Fibroblast of the aortic adventitia (primary cell): ENCODE measurements at regions not wholly inside any gene's neighbourhood (a gene's known extent, or its start where the extent isn't known, plus 50 kb on each side); places are given as distances from the start of the nearest gene placed in this dataset.

Experiments
- DNase-seq: peaks from one replicate; pipeline ENCODE4 v3.0.0-alpha.2; 2010; ENCODE audit warnings: low read depth
- H3K4me3 ChIP-seq: 2 replicates; pipeline ENCODE4 v1.5.1; 2011; ENCODE audit warnings: low read depth, mild to moderate bottlenecking, control low read depth, low read length, moderate library complexity
- TF ChIP-seq, protein P1 (sequence below): IDR thresholded peaks from 2 replicates; pipeline ENCODE4 v1.5.1; 2011; ENCODE audit warnings: mild to moderate bottlenecking, low read length, control low read depth, inconsistent platforms; ENCODE audit not compliant: insufficient read depth

DNA sequence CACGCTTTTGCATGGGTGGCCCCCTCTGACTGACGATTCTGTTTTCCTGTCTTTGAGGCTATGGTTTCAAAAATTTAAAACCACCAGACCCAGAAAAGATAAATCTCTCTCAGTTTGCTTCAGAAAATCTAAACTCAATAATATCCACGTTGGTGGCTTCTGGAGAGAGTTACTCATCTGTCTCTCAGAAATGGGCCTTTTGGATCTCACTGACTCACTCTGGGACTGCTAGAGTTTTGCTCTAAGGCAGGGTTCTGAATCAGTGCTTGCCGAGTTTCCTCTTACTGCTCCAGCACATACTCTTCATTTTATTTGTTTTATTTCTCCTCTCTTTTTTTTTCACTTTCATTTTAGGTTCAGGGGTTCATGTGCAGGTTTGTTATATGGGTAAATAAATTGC, 305.7 kb downstream of the BLID start:
- TF ChIP-seq, protein P1, sequence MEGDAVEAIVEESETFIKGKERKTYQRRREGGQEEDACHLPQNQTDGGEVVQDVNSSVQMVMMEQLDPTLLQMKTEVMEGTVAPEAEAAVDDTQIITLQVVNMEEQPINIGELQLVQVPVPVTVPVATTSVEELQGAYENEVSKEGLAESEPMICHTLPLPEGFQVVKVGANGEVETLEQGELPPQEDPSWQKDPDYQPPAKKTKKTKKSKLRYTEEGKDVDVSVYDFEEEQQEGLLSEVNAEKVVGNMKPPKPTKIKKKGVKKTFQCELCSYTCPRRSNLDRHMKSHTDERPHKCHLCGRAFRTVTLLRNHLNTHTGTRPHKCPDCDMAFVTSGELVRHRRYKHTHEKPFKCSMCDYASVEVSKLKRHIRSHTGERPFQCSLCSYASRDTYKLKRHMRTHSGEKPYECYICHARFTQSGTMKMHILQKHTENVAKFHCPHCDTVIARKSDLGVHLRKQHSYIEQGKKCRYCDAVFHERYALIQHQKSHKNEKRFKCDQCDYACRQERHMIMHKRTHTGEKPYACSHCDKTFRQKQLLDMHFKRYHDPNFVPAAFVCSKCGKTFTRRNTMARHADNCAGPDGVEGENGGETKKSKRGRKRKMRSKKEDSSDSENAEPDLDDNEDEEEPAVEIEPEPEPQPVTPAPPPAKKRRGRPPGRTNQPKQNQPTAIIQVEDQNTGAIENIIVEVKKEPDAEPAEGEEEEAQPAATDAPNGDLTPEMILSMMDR: no peak
- DNase-seq: peak; percentile 73
- H3K4me3 ChIP-seq: no peak overlapping the region

DNA sequence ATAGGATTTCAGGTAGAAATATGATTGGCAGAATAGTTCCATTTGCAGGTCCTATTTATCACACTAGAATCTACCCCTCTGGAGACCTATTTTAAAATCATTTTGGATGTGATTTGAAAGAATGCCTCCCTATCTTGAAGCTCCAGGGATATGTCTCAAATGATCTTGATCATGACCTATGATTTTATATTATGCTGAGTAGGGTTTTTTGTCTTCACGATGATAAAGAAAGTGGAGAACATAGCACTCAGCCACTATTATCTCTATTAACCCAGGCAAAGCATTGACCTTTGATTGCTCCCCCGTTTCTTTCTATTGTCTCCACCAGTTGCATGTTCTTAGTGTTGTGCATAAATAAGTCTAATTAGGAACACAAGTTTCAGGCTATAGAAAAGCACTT, 307.9 kb downstream of the BLID start:
- DNase-seq: no peak
- TF ChIP-seq, protein P1: no peak
- no peak overlapping the region for H3K4me3 ChIP-seq

DNA sequence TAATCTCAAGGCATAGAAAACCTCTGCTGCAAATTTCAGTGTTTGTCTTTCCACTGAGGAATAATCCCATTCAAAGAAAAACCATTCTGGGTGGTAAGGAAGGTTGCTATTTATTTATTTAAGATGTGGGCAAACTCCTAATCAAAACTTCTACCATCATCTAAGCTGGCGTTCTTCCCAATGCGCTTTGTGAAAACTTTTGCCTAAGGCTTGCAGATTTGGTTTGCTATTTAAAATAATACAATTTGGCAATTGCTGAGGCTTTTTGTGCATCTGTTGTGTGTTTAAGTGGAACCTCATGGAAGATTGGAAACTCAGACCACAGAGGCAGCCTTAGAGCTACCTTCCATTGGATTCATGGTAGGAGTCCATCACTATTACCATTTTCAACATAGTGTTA, 309.0 kb downstream of the BLID start:
- no peak overlapping the region for H3K4me3 ChIP-seq
- DNase-seq: no peak
- TF ChIP-seq, protein P1: no peak

DNA sequence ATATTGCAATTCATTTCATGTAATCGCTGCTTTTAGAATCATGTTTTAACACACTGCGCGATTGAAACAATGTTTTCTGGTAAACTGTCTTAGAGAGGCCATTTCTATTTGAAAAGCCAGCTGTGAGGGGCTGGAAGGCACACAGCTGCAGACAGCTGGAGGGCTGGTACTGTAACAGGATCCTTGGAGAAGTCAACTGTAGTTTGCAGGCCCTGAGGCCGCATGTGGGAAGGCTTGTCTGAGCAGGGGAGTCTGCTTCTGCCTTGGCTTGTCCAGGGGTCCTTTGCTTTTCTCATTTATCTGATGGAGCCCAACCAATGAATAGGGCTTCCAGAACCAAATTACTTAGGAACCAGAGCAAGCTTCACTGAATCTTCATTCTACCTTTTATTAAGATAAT, 313.5 kb downstream of the BLID start:
- DNase-seq: no peak
- TF ChIP-seq, protein P1: no peak
- no peak overlapping the region for H3K4me3 ChIP-seq

DNA sequence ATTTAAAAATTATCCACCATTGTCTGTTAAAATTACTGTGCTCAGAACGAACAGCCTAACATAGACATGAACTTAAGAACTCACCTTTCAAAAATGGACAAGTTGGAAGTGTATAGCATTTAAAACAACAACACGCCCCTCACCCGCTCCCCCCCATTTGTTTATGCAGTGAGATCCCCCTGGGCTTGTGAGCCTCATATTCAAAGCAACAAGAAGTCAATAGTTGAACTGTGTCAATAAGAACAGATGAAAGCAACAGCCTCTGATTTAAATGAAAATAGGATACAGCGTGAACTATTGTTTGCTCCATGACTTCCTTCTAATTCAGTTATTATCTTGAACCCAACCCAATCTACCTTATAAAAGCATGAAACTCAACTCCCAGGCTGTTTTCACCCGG, 314.2 kb downstream of the BLID start:
- H3K4me3 ChIP-seq: no peak overlapping the region
- no peak for DNase-seq
- TF ChIP-seq, protein P1: no peak

DNA sequence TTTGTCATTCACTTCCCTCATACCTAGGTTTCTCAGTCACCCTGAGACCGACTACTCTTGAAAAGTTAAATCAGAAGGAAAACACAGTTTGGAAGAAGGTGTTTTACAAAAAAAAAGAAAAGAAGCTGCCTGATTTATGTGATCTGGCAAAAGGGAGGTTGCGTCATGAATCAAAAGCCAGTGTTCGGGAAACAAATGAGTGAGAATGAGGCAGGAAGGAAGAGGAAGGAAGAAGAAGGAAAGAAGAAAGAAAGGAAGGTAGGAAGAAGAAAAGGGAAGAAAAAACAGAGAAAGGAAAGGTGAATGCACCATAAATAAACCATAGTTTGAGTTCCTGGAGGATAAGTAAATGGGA, 314.6 kb downstream of the BLID start:
- peak; percentile 48 for DNase-seq
- no peak overlapping the region for H3K4me3 ChIP-seq
- TF ChIP-seq, protein P1: no peak

DNA sequence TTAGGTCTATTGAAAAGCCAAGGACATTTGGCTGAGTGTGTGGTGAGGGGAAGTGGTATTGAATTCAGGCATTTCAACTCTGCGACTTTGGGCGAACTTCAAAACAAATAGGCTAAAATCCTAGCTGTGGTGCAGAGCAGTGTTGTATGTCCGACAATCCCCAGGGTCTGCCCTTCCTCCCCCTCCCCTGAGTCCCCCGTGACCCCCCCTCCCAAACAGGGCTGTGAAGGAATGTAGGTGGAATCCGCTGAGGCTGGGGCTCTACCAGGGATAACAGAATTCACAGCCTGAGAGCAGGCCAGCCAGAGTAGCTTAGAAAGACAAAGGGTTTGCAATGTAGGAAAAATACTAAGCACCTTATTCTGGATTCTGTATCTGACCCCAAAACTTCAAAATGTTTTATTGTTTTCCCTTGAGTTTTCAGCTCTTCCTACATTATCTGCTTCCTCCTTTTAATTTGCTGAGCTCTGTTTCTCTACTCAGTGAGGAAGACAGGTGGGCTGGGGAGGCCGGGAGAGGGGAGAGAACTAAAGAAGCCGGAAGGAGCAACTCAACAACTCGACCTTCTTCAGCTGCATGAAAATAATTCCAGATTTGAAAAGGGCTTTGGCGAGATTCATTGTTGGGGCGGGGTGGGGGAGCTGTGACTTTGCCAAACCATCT, 315.2 kb downstream of the BLID start:
- TF ChIP-seq, protein P1: no peak
- H3K4me3 ChIP-seq: no peak overlapping the region
- DNase-seq: peak; percentile 66
